Lung (tissue), 11 donors: ENCODE measurements at regions not wholly inside any gene's neighbourhood (a gene's known extent, or its start where the extent isn't known, plus 50 kb on each side); places are given as distances from the start of the nearest gene placed in this dataset.

ENCODE experiments used
- ATAC-seq: fragments of 200-7000 bp; cut with Tn5 transposase; one replicate; pipeline ENCODE4 v1.9.1; 2020; ENCODE audit warnings: moderate number of reproducible peaks; ENCODE audit not compliant: insufficient read depth, low FRiP score
- DNase-seq, 3 donors: peaks; one replicate each; pipeline ENCODE4 v3.0.0-alpha.2; 2013 to 2017
- H3K27ac ChIP-seq, 2 donors: one replicate each; pipeline ENCODE4 v1.5.1; 2013; ENCODE audit warnings: mild to moderate bottlenecking in 2 of 2, moderate library complexity in 2 of 2, control low read depth in 1 of 2, inconsistent platforms in 1 of 2, low read depth in 1 of 2, low read length in 1 of 2
- H3K27me3 ChIP-seq, 3 donors: one replicate each; pipeline ENCODE4 v1.5.1; 2013; ENCODE audit warnings: low read length in 2 of 3; ENCODE audit not compliant: control insufficient read depth in 3 of 3, insufficient read depth in 3 of 3
- H3K36me3 ChIP-seq, 4 donors: one replicate each; pipeline ENCODE4 v1.5.1; 2013; ENCODE audit warnings: low read length in 4 of 4, mild to moderate bottlenecking in 1 of 4, moderate library complexity in 1 of 4; ENCODE audit not compliant: control insufficient read depth in 4 of 4, insufficient read depth in 4 of 4
- H3K4me1 ChIP-seq, 5 donors: one replicate each; pipeline ENCODE4 v1.5.1; 2013; ENCODE audit warnings: low read length in 5 of 5, mild to moderate bottlenecking in 2 of 5, moderate library complexity in 1 of 5; ENCODE audit not compliant: control insufficient read depth in 5 of 5, insufficient read depth in 5 of 5
- H3K4me3 ChIP-seq: one replicate; pipeline ENCODE4 v1.5.1; 2013; ENCODE audit warnings: mild to moderate bottlenecking, control low read depth, moderate library complexity
- H3K9ac ChIP-seq, 2 donors: one replicate each; pipeline ENCODE4 v1.5.1; 2013; ENCODE audit warnings: low read length in 2 of 2, control low read depth in 1 of 2; ENCODE audit not compliant: insufficient read depth in 1 of 2
- H3K9me3 ChIP-seq, 4 donors: one replicate each; pipeline ENCODE4 v1.5.1; 2013; ENCODE audit warnings: low read length in 3 of 4, mild to moderate bottlenecking in 1 of 4, moderate library complexity in 1 of 4; ENCODE audit not compliant: control insufficient read depth in 4 of 4, insufficient read depth in 3 of 4
- WGBS, 2 donors: extraction: QIAGEN DNeasy Blood & Tissue Kit; methylation state at CpG; one replicate each; pipeline ENCODE4 v1.1.7; 2013; 5-methylcytosine and 5-hydroxymethylcytosine counted together
- TF ChIP-seq, protein P1 (sequence below): IDR thresholded peaks from 2 replicates; pipeline ENCODE4 v1.5.1; 2012; ENCODE audit warnings: mild to moderate bottlenecking; ENCODE audit errors: control extremely low read depth, extremely low read depth
- donor health status: control.
- donor health status: control.
- donor health status: Bipolar disorder and iron deficiency.
- donor health status: healthy.
- donor health status: DM: yes; HTN: yes; CAD: no.

DNA sequence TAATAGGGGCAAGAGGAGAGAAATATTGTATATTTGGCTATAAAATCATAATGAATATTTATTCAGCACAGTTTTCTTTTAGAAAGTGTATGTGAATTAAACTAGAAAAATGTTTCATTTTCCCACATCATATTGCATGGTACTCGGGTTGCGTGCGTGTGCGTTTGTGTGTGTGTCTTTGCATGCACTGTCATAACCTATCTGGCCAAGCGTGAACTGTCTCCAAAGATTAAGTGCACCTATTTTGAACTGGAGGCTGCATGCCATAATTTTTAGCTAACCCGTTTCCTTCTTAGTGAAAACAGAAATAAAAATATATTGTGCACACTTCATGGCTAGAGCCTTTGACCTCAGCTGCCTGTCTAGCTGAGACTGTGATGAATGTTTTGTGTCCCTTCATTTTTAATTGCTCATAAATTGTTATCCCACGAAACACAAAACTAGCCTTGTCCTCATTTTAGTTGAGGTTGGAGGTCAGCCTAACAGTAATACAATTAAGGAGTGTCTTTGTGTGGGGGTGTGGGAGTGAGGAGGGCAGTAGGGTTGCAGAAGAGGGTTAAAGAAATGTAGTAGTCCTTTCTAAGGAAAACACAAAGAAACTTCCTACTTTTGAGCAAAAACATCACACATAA lies 336.1 kb upstream of the POU3F2 start:
- no peaks in the 10 kb centered on the region for H3K27me3 ChIP-seq
- H3K9me3 ChIP-seq, result no peaks in the 10 kb centered on the region
- WGBS, 2 donors, result 71 to 73% methylated on average over 7 of the region's 7 CpGs
- DNase-seq (no peak), ATAC-seq (no peak)
- no peak overlapping the region for H3K4me3 ChIP-seq
- no peaks in the 10 kb centered on the region for H3K36me3 ChIP-seq
- TF ChIP-seq, protein P1, sequence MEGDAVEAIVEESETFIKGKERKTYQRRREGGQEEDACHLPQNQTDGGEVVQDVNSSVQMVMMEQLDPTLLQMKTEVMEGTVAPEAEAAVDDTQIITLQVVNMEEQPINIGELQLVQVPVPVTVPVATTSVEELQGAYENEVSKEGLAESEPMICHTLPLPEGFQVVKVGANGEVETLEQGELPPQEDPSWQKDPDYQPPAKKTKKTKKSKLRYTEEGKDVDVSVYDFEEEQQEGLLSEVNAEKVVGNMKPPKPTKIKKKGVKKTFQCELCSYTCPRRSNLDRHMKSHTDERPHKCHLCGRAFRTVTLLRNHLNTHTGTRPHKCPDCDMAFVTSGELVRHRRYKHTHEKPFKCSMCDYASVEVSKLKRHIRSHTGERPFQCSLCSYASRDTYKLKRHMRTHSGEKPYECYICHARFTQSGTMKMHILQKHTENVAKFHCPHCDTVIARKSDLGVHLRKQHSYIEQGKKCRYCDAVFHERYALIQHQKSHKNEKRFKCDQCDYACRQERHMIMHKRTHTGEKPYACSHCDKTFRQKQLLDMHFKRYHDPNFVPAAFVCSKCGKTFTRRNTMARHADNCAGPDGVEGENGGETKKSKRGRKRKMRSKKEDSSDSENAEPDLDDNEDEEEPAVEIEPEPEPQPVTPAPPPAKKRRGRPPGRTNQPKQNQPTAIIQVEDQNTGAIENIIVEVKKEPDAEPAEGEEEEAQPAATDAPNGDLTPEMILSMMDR, result no peak
- H3K9ac ChIP-seq, result no peak overlapping the region
- H3K27ac ChIP-seq, result no peak overlapping the region
- H3K4me1 ChIP-seq, result no peaks in the 10 kb centered on the region

DNA sequence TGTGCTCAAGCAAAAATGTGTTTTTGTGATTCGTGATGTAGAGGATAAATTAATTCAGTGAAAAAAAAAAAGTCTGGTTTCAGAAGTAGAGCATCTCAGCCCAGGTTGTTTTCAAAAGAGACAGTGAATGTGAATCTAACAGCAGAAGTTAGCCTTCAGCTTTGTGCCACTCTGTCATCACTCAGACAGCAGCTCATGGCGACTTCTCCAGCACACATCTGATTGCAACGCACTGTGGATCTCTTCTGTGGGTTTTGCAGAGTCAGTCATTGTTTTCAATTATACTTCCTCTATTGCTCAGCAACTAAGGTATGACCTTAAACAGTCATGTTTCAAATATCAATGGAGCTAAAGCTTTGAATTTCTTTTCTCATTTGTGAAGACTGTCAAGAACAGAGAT lies 335.5 kb upstream of the POU3F2 start:
- ATAC-seq (no peak), DNase-seq (no peak)
- Histone ChIP-seq H3K36me3 (no peaks in the 10 kb centered on the region), H3K27ac (no peak overlapping the region), H3K9me3 (no peaks in the 10 kb centered on the region), H3K4me1 (no peaks in the 10 kb centered on the region), H3K9ac (no peak overlapping the region), H3K27me3 (no peaks in the 10 kb centered on the region), H3K4me3 (no peak overlapping the region)
- 10 to 25% methylated on average over 3 of the region's 3 CpGs for WGBS, 2 donors
- TF ChIP-seq, protein P1, result no peak

DNA sequence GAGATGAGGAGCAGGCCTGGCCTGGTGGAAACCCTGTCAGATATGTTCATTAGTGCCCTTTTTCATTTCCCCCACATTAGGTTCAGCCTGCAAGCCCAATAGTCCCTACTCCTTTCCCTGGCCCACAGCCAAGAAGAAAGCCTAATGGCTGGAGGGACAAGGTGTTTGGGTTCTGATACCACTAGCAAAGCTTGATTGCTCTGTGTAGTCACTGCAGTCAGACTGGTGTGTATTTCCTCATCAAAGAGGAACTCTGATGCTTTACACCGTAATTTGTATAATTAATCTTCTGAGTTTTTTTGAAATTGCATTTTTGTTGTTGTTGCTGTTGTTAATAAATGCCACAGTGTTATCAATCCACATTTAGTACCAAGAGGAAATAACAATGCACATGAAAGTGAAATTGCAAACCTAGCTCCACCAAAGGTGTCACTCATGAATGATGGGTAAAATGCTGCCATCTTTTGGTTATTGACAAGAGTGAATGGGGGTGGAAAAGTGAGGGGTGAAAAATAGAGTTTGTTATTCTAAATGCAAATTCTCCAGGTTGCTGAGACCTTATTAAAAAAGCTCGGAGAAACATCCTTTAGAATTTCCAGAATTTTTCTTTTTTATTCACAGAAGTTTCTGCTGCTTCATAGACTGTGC lies 320.2 kb upstream of the POU3F2 start:
- 65 to 70% methylated on average over 2 of the region's 2 CpGs for WGBS, 2 donors
- Histone ChIP-seq H3K4me3 (no peak overlapping the region), H3K36me3 (no peaks in the 10 kb centered on the region), H3K27ac (no peak overlapping the region), H3K4me1 (peaks cover 0 to 2% (median 0%) of the 10 kb centered on the region in 5 donors), H3K9ac (no peak overlapping the region), H3K27me3 (no peaks in the 10 kb centered on the region), H3K9me3 (no peaks in the 10 kb centered on the region)
- ATAC-seq (no peak), DNase-seq (no peak)
- TF ChIP-seq, protein P1, result no peak
